ENCODE measurements at regions not wholly inside any gene's neighbourhood (a gene's known extent, or its start where the extent isn't known, plus 50 kb on each side); places are given as distances from the start of the nearest gene placed in this dataset.

- H3F3A ChIP-seq (ENCODE audit: insufficient read depth, low read length, poor library complexity, severe bottlenecking), result no peaks in the 10 kb centered on the region
- no peak overlapping the region for H3K27ac ChIP-seq (ENCODE audit: low read length)
- no peaks in the 10 kb centered on the region for H3K9me2 ChIP-seq (ENCODE audit: insufficient read depth, low read length)
- no peaks in the 10 kb centered on the region for H3K9me3 ChIP-seq (ENCODE audit: low read length)
- no peaks in the 10 kb centered on the region for H3K79me2 ChIP-seq (replicated peaks; ENCODE audit: insufficient read depth, low read length)
- no peak overlapping the region for H3K4me3 ChIP-seq (ENCODE audit: low read length)
- no peaks in the 10 kb centered on the region for H3K27me3 ChIP-seq (ENCODE audit: insufficient read depth, low read depth, low read length)
- H3K36me3 ChIP-seq (ENCODE audit: insufficient read depth, low read length), result no peaks in the 10 kb centered on the region
- TF ChIP-seq MXI1 (conservative IDR thresholded peaks at IDR 0.05; ENCODE audit: poor library complexity, severe bottlenecking) (no peak), RAD21 (conservative IDR thresholded peaks at IDR 0.05) (no peak), EP300 (conservative IDR thresholded peaks at IDR 0.05; ENCODE audit: poor library complexity, severe bottlenecking) (no peak), TAF1 (IDR thresholded peaks at IDR 0.05; ENCODE audit: low read depth) (no peak), SMC3 (conservative IDR thresholded peaks at IDR 0.05; ENCODE audit: poor library complexity) (no peak), EZH2 (IDR thresholded peaks at IDR 0.05; ENCODE audit: borderline replicate concordance, insufficient read depth, low read length, poor library complexity, severe bottlenecking) (no peak), POLR2AphosphoS5 (IDR thresholded peaks at IDR 0.05) (no peak)
- TF ChIP-seq, protein P1, sequence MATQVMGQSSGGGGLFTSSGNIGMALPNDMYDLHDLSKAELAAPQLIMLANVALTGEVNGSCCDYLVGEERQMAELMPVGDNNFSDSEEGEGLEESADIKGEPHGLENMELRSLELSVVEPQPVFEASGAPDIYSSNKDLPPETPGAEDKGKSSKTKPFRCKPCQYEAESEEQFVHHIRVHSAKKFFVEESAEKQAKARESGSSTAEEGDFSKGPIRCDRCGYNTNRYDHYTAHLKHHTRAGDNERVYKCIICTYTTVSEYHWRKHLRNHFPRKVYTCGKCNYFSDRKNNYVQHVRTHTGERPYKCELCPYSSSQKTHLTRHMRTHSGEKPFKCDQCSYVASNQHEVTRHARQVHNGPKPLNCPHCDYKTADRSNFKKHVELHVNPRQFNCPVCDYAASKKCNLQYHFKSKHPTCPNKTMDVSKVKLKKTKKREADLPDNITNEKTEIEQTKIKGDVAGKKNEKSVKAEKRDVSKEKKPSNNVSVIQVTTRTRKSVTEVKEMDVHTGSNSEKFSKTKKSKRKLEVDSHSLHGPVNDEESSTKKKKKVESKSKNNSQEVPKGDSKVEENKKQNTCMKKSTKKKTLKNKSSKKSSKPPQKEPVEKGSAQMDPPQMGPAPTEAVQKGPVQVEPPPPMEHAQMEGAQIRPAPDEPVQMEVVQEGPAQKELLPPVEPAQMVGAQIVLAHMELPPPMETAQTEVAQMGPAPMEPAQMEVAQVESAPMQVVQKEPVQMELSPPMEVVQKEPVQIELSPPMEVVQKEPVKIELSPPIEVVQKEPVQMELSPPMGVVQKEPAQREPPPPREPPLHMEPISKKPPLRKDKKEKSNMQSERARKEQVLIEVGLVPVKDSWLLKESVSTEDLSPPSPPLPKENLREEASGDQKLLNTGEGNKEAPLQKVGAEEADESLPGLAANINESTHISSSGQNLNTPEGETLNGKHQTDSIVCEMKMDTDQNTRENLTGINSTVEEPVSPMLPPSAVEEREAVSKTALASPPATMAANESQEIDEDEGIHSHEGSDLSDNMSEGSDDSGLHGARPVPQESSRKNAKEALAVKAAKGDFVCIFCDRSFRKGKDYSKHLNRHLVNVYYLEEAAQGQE (IDR thresholded peaks at IDR 0.05; ENCODE audit: borderline replicate concordance), result no peak
- TF ChIP-seq, protein P2, sequence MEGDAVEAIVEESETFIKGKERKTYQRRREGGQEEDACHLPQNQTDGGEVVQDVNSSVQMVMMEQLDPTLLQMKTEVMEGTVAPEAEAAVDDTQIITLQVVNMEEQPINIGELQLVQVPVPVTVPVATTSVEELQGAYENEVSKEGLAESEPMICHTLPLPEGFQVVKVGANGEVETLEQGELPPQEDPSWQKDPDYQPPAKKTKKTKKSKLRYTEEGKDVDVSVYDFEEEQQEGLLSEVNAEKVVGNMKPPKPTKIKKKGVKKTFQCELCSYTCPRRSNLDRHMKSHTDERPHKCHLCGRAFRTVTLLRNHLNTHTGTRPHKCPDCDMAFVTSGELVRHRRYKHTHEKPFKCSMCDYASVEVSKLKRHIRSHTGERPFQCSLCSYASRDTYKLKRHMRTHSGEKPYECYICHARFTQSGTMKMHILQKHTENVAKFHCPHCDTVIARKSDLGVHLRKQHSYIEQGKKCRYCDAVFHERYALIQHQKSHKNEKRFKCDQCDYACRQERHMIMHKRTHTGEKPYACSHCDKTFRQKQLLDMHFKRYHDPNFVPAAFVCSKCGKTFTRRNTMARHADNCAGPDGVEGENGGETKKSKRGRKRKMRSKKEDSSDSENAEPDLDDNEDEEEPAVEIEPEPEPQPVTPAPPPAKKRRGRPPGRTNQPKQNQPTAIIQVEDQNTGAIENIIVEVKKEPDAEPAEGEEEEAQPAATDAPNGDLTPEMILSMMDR (IDR thresholded peaks at IDR 0.05; ENCODE audit: poor library complexity, severe bottlenecking), result no peak
- H2AFZ ChIP-seq (ENCODE audit: low read depth, low read length), result no peak overlapping the region
- no peak overlapping the region for H3K9ac ChIP-seq (ENCODE audit: low read length)
- H4K20me1 ChIP-seq (ENCODE audit: insufficient read depth), result no peaks in the 10 kb centered on the region
- no peak overlapping the region for H3K4me2 ChIP-seq (ENCODE audit: low read length)
These were observed 387.2 kb downstream of the TBC1D32 start for GRCh38 chr6:120947111-120947510.

DNA sequence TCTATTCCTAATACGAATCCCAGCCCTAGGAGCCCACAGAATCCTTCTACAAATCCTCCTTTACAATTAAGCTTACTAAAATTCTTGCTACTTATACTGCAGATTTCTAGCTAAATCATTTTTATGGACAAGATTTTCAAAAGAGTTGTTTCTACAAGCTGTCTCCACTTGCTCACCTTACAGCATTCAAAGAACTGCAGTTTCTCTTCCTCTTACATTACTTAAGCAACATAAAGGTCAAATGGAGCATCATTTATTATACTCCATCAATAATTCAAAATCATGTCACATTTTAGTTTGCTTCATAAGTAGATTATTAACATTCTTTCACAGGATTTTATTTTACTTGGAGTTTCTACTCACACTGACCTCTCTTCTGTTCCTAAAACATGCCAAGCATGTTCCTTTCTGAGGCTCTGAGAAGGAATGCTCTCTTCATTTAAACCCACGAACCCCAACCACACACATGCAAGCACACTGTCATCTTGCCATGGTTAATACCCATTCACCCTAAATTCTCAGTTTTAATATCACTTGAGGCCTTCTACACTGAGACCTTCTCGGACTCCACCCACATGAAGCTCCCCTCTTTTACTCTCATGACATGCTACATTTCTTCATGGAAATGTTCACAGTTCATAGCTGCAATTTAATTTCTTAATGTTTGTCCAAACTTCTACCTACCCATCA lies 388.2 kb downstream of the TBC1D32 start:
- Histone ChIP-seq H3K79me2 (replicated peaks; ENCODE audit: insufficient read depth, low read length) (no peaks in the 10 kb centered on the region), H3K4me2 (ENCODE audit: low read length) (no peak overlapping the region), H3K9me3 (ENCODE audit: low read length) (no peaks in the 10 kb centered on the region), H3K9me2 (ENCODE audit: insufficient read depth, low read length) (no peaks in the 10 kb centered on the region), H2AFZ (ENCODE audit: low read depth, low read length) (no peak overlapping the region), H4K20me1 (ENCODE audit: insufficient read depth) (no peaks in the 10 kb centered on the region), H3F3A (ENCODE audit: insufficient read depth, low read length, poor library complexity, severe bottlenecking) (no peaks in the 10 kb centered on the region), H3K9ac (ENCODE audit: low read length) (no peak overlapping the region), H3K27ac (ENCODE audit: low read length) (no peak overlapping the region), H3K4me3 (ENCODE audit: low read length) (no peak overlapping the region), H3K27me3 (ENCODE audit: insufficient read depth, low read depth, low read length) (no peaks in the 10 kb centered on the region), H3K36me3 (ENCODE audit: insufficient read depth, low read length) (no peaks in the 10 kb centered on the region)
- TF ChIP-seq, protein P2 (IDR thresholded peaks at IDR 0.05; ENCODE audit: poor library complexity, severe bottlenecking), result no peak
- TF ChIP-seq RAD21 (conservative IDR thresholded peaks at IDR 0.05), result no peak
- TF ChIP-seq POLR2AphosphoS5 (IDR thresholded peaks at IDR 0.05), result no peak
- TF ChIP-seq EP300 (conservative IDR thresholded peaks at IDR 0.05; ENCODE audit: poor library complexity, severe bottlenecking), result no peak
- TF ChIP-seq TAF1 (IDR thresholded peaks at IDR 0.05; ENCODE audit: low read depth), result no peak

All from neural cell (in vitro differentiated cells).